Urinary bladder (tissue), 3 donors: ENCODE measurements at regions not wholly inside any gene's neighbourhood (a gene's known extent, or its start where the extent isn't known, plus 50 kb on each side); places are given as distances from the start of the nearest gene placed in this dataset.

Experiments
- DNase-seq: peaks from one replicate; pipeline ENCODE4 v3.0.0-alpha.2; 2015; ENCODE audit errors: extremely low spot score
- H3K27ac ChIP-seq: one replicate; pipeline ENCODE4 v1.5.1; 2013; ENCODE audit warnings: low read depth, mild to moderate bottlenecking, moderate library complexity
- H3K36me3 ChIP-seq: one replicate; pipeline ENCODE4 v1.6.1; 2013; ENCODE audit warnings: mild to moderate bottlenecking, moderate library complexity; ENCODE audit not compliant: insufficient read depth
- H3K4me1 ChIP-seq: one replicate; pipeline ENCODE4 v1.6.1; 2013; ENCODE audit warnings: mild to moderate bottlenecking, moderate library complexity; ENCODE audit not compliant: insufficient read depth
- H3K4me3 ChIP-seq: one replicate; pipeline ENCODE4 v1.5.1; 2013; ENCODE audit warnings: low read depth, low read length
- WGBS: extraction: QIAGEN DNeasy Blood & Tissue Kit; methylation state at CpG from one replicate; pipeline ENCODE4 v1.1.7; 2013; 5-methylcytosine and 5-hydroxymethylcytosine counted together
- donor health status: healthy with polysubstance abuse.
- donor health status: healthy.

- H3K36me3 ChIP-seq = no peaks in the 10 kb centered on the region
- no peak overlapping the region for H3K4me3 ChIP-seq
- no peak overlapping the region for H3K27ac ChIP-seq
- no peak for DNase-seq
- H3K4me1 ChIP-seq = no peaks in the 10 kb centered on the region
- WGBS = 70% methylated on average over 2 of the region's 2 CpGs
These were observed 631.7 kb upstream of the CDH6 start for GRCh38 chr5:30561771-30562170.

- Histone ChIP-seq H3K4me1 (no peaks in the 10 kb centered on the region), H3K4me3 (no peak overlapping the region), H3K36me3 (no peaks in the 10 kb centered on the region), H3K27ac (no peak overlapping the region)
- no peak for DNase-seq
- WGBS = 58% methylated on average over 4 of the region's 4 CpGs
These were observed 641.9 kb upstream of the CDH6 start for GRCh38 chr5:30551618-30552017.

GRCh38 chr5:30548580-30549305, 644.7 kb upstream of the CDH6 start:
- WGBS = 87% methylated on average over 4 of the region's 4 CpGs
- DNase-seq = no peak
- H3K36me3 ChIP-seq = no peaks in the 10 kb centered on the region
- no peaks in the 10 kb centered on the region for H3K4me1 ChIP-seq
- H3K27ac ChIP-seq = no peak overlapping the region
- no peak overlapping the region for H3K4me3 ChIP-seq

GRCh38 chr5:30540150-30540549, 653.3 kb upstream of the CDH6 start:
- Histone ChIP-seq H3K4me1 (no peaks in the 10 kb centered on the region), H3K36me3 (no peaks in the 10 kb centered on the region), H3K4me3 (no peak overlapping the region), H3K27ac (no peak overlapping the region)
- 93% methylated on average over 4 of the region's 4 CpGs for WGBS
- no peak for DNase-seq

- H3K4me1 ChIP-seq = no peaks in the 10 kb centered on the region
- no peaks in the 10 kb centered on the region for H3K36me3 ChIP-seq
- no peak overlapping the region for H3K27ac ChIP-seq
- DNase-seq = no peak
- 37% methylated on average over 4 of the region's 4 CpGs for WGBS
- no peak overlapping the region for H3K4me3 ChIP-seq
These were observed 654.4 kb upstream of the CDH6 start for GRCh38 chr5:30539004-30539634.

GRCh38 chr5:30525353-30525752, 668.1 kb upstream of the CDH6 start:
- Histone ChIP-seq H3K36me3 (no peaks in the 10 kb centered on the region), H3K4me3 (no peak overlapping the region), H3K27ac (no peak overlapping the region), H3K4me1 (no peaks in the 10 kb centered on the region)
- WGBS = 86% methylated on average over 2 of the region's 2 CpGs
- DNase-seq = no peak

- WGBS = 91% methylated on average over 6 of the region's 6 CpGs
- no peak for DNase-seq
- Histone ChIP-seq H3K4me3 (no peak overlapping the region), H3K4me1 (no peaks in the 10 kb centered on the region), H3K27ac (no peak overlapping the region), H3K36me3 (no peaks in the 10 kb centered on the region)
These were observed 669.1 kb upstream of the CDH6 start for GRCh38 chr5:30524428-30524827.

GRCh38 chr5:30523061-30523460, 670.4 kb upstream of the CDH6 start:
- H3K4me1 ChIP-seq = no peaks in the 10 kb centered on the region
- no peak for DNase-seq
- 72% methylated on average over 1 of the region's 1 CpG for WGBS
- H3K4me3 ChIP-seq = no peak overlapping the region
- H3K36me3 ChIP-seq = no peaks in the 10 kb centered on the region
- H3K27ac ChIP-seq = no peak overlapping the region

GRCh38 chr5:30505014-30505886, 688.2 kb upstream of the CDH6 start:
- Histone ChIP-seq H3K4me1 (no peaks in the 10 kb centered on the region), H3K4me3 (no peak overlapping the region), H3K27ac (no peak overlapping the region), H3K36me3 (no peaks in the 10 kb centered on the region)
- no peak for DNase-seq
- WGBS = 63% methylated on average over 4 of the region's 4 CpGs

GRCh38 chr5:30502277-30502676, 691.2 kb upstream of the CDH6 start:
- no peak for DNase-seq
- H3K4me3 ChIP-seq = no peak overlapping the region
- no peaks in the 10 kb centered on the region for H3K36me3 ChIP-seq
- no peak overlapping the region for H3K27ac ChIP-seq
- H3K4me1 ChIP-seq = no peaks in the 10 kb centered on the region

- Histone ChIP-seq H3K27ac (no peak overlapping the region), H3K4me3 (no peak overlapping the region), H3K4me1 (no peaks in the 10 kb centered on the region), H3K36me3 (no peaks in the 10 kb centered on the region)
- no peak for DNase-seq
- WGBS = 47% methylated on average over 3 of the region's 3 CpGs
These were observed 692.4 kb upstream of the CDH6 start for GRCh38 chr5:30501065-30501464.

GRCh38 chr5:30500513-30500912, 693.0 kb upstream of the CDH6 start:
- Histone ChIP-seq H3K36me3 (no peaks in the 10 kb centered on the region), H3K27ac (no peak overlapping the region), H3K4me3 (no peak overlapping the region), H3K4me1 (no peaks in the 10 kb centered on the region)
- WGBS = 84% methylated on average over 2 of the region's 2 CpGs
- DNase-seq = no peak

- DNase-seq = no peak
- WGBS = 60% methylated on average over 4 of the region's 4 CpGs
- no peaks in the 10 kb centered on the region for H3K36me3 ChIP-seq
These were observed 694.1 kb upstream of the CDH6 start for GRCh38 chr5:30499402-30499801.

GRCh38 chr5:30498972-30499371, 694.5 kb upstream of the CDH6 start:
- H3K36me3 ChIP-seq = no peaks in the 10 kb centered on the region
- H3K27ac ChIP-seq = no peak overlapping the region
- H3K4me3 ChIP-seq = no peak overlapping the region
- no peak for DNase-seq
- H3K4me1 ChIP-seq = no peaks in the 10 kb centered on the region
- WGBS = 25% methylated on average over 1 of the region's 1 CpG

More at GRCh38 chr5:30499402-30499801, 694.1 kb upstream of the CDH6 start:
- H3K27ac ChIP-seq = no peak overlapping the region
- H3K4me3 ChIP-seq = no peak overlapping the region
- H3K4me1 ChIP-seq = no peaks in the 10 kb centered on the region
